Testis (tissue), 2 donors: ENCODE measurements at regions not wholly inside any gene's neighbourhood (a gene's known extent, or its start where the extent isn't known, plus 50 kb on each side); places are given as distances from the start of the nearest gene placed in this dataset.
"Not testable (repeated sequence)": the region's sequence is repeated elsewhere in the genome, so short reads cannot be mapped to it uniquely, and the experiment has no call there.

Experiments used
- DNase-seq: peaks from one replicate; pipeline ENCODE4 v3.0.0-alpha.2; 2019
- H3K27ac ChIP-seq, 2 donors: fragments of 200-600 bp; sonication (generic); one replicate each; pipeline ENCODE4 v1.5.1; 2019
- H3K27me3 ChIP-seq: fragments of 200-600 bp; sonication (generic); one replicate; pipeline ENCODE4 v1.5.1; 2019
- H3K36me3 ChIP-seq: fragments of 200-600 bp; sonication (generic); one replicate; pipeline ENCODE4 v1.5.1; 2017; ENCODE audit warnings: low read depth; ENCODE audit errors: missing control alignments
- H3K4me1 ChIP-seq: fragments of 200-600 bp; sonication (generic); one replicate; pipeline ENCODE4 v1.5.1; 2019
- H3K4me3 ChIP-seq, 2 donors: fragments of 200-600 bp; sonication (generic); one replicate each; pipeline ENCODE4 v1.5.1; 2017 to 2019
- H3K9me3 ChIP-seq: fragments of 200-600 bp; sonication (generic); one replicate; pipeline ENCODE4 v1.5.1; 2017
- POLR2A ChIP-seq: fragments of 450-650 bp; IDR thresholded peaks from one replicate; pipeline ENCODE4 v1.6.1; 2017; ENCODE audit warnings: antibody characterized with exemption, mild to moderate bottlenecking, moderate library complexity
- WGBS, 2 donors: methylation state at CpG; one replicate each; pipeline ENCODE4 v1.1.5; 2018; 5-methylcytosine and 5-hydroxymethylcytosine counted together
- intact Hi-C: fragments of 100-400 bp; cut with DNase I; formaldehyde crosslinking; loops from one replicate; pipeline ENCODE4 v1.15.1; 2023; ENCODE audit warnings: low total_unique reads
- TF ChIP-seq, protein P1 (sequence below), 3 experiments: fragments of 450-650 bp in 2 of 3; fragments of 200-600 bp in 1 of 3; sonication (generic) in 1 of 3; IDR thresholded peaks; one replicate each; pipeline ENCODE4 v1.5.1; 2016 to 2019; ENCODE audit warnings: antibody characterized with exemption in 3 of 3, mild to moderate bottlenecking in 2 of 3, moderate library complexity in 1 of 3

DNA sequence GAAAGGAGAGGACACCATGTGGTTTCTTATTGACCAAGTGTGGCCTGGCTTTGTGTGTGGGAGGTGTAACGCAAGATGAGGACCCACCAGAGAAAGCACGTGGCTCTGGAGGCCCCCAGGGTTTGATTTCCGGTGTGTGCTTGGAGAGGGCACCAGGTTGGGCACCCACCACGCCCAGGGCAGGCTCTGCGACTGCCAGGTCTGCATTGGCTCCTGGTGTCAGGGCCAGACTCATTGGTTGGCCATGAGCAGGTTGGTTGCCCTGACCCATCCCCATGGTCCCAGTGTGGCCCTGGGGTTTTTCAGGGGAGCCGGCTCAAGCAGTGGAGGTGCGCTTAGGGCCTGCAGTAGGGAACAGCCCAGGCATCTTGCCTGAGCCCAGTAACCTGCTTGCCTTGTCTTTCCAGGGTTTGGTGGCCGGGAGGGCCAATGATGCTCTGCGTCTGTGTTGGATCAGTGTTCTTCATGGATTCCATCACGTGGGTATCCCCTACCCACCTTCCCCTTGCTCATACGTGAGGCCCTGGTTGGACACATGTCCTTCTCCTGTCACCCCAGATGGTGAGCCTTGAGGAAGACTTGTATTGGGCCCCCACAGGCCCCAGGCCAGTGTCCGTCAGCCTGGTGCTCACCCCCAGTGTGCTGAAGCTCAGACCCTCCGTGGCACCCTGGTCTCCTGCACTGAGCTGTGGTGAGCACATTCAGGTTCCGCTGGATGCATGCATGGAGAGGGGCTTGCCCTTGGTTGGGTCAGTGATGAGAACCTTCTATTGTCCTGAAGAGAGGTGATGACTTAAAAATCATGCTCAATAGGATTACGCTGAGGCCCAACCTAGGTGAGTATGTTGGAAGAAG lies 193.9 kb downstream of the UBE3A start:
- Histone ChIP-seq H3K4me1 (no peaks in the 10 kb centered on the region), H3K36me3 (no peaks in the 10 kb centered on the region), H3K27ac (no peak overlapping the region), H3K4me3 (no peak overlapping the region), H3K27me3 (no peaks in the 10 kb centered on the region), H3K9me3 (no peaks in the 10 kb centered on the region)
- TF ChIP-seq POLR2A: no peak
- TF ChIP-seq, protein P1, sequence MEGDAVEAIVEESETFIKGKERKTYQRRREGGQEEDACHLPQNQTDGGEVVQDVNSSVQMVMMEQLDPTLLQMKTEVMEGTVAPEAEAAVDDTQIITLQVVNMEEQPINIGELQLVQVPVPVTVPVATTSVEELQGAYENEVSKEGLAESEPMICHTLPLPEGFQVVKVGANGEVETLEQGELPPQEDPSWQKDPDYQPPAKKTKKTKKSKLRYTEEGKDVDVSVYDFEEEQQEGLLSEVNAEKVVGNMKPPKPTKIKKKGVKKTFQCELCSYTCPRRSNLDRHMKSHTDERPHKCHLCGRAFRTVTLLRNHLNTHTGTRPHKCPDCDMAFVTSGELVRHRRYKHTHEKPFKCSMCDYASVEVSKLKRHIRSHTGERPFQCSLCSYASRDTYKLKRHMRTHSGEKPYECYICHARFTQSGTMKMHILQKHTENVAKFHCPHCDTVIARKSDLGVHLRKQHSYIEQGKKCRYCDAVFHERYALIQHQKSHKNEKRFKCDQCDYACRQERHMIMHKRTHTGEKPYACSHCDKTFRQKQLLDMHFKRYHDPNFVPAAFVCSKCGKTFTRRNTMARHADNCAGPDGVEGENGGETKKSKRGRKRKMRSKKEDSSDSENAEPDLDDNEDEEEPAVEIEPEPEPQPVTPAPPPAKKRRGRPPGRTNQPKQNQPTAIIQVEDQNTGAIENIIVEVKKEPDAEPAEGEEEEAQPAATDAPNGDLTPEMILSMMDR (IDR thresholded peaks at IDR 0.05): no peak
- peak; percentile 9 for DNase-seq
- intact Hi-C loops: loop anchor here (5.0 kb wide), 1 partner anchor 53 kb away; no protein-coding TSS in a partner anchor
- 84 to 86% methylated on average over 1 to 15 of the region's 15 CpGs for WGBS, 2 donors

DNA sequence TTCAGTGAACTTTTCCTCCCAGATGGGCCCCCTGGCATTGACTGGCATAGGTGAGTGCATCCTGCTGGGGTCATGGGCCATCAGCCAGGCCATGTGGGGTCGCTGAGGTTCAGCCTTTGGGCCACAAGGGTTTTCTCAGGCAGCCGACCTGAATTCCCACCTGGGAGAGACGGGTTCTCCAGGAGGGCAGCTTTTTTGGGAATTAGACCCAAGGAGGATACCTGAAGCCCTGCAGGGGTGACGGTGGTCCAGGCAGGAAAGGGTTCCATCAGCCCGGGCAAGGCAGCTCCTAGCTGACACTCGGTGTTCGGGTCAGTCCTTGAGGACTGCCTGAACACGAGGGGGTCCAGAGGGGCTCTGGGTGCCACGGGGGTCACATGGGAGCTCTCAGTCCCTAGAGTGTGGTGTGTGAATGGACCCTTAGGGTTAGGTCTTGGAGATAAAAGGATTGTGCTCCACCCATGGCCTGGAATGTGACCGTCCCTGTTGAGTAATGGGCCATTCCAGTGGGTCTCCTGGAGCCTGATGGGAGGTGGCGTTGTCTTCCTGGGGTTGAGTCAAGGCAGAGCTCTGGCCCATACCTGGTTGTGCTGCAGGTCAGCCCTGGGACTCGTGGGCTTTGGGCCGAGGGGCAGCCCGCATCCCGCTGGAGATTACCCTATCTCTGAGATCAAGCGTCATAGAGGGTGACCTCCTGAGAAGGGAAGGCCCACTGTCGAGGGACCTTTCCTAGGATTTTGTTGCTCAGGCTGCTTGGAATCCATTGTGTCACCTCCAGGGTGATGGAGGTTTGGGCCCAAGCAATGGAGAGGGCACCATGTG lies 192.8 kb downstream of the UBE3A start:
- peak; percentile 5 for DNase-seq
- Histone ChIP-seq H3K9me3 (no peaks in the 10 kb centered on the region), H3K36me3 (no peaks in the 10 kb centered on the region), H3K27ac (no peak overlapping the region), H3K27me3 (no peaks in the 10 kb centered on the region), H3K4me1 (no peaks in the 10 kb centered on the region), H3K4me3 (no peak overlapping the region)
- TF ChIP-seq, protein P1 (IDR thresholded peaks at IDR 0.05): no peak
- TF ChIP-seq POLR2A: no peak
- WGBS, 2 donors: 84 to 86% methylated on average over 8 to 17 of the region's 17 CpGs
- intact Hi-C loops: no loop called here

DNA sequence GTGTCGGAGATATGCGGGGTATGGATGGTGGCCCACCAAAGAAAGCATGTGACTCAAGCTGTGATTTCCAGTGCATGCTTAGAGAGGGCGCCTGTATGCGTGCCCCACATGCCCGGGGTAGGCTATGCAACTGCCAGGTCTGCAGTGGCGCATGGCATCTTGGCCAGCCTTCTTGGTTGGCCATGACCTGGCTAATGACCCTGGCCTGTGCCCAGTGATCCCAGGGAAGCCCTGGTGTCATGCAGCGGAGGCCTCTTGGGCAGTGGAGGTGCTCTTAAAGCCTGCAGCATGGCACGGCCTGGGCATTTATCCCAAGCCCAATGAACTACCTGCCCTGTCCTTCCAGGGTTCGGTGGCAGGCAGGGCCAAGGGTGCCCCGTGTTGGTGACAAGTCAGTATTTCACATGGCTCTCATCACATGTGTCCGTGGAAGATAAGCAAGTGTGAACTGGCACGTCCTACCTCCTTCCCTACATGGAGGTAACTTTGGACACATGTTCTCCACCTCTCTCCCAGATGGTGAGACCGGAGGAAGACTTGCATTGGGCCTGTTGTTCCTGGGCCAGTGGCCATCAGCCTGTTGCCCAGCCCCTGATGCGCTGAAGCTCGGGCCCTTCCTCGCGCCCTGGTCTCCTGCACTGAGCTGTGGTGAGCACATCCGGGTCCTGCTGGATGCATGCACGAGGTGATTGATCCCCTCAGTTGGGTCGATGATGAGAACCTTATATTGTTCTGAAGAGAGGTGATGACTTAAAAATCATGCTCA lies 192.0 kb downstream of the UBE3A start:
- DNase-seq: peak; percentile 0
- no peaks in the 10 kb centered on the region for H3K9me3 ChIP-seq
- intact Hi-C loops: no loop called here
- no peaks in the 10 kb centered on the region for H3K4me1 ChIP-seq
- no peak overlapping the region for H3K27ac ChIP-seq
- TF ChIP-seq, protein P1 (IDR thresholded peaks at IDR 0.05): no peak
- no peak for TF ChIP-seq POLR2A
- H3K36me3 ChIP-seq: no peaks in the 10 kb centered on the region
- 74 to 85% methylated on average over 15 to 19 of the region's 20 CpGs for WGBS, 2 donors
- H3K4me3 ChIP-seq: no peak overlapping the region
- no peaks in the 10 kb centered on the region for H3K27me3 ChIP-seq

DNA sequence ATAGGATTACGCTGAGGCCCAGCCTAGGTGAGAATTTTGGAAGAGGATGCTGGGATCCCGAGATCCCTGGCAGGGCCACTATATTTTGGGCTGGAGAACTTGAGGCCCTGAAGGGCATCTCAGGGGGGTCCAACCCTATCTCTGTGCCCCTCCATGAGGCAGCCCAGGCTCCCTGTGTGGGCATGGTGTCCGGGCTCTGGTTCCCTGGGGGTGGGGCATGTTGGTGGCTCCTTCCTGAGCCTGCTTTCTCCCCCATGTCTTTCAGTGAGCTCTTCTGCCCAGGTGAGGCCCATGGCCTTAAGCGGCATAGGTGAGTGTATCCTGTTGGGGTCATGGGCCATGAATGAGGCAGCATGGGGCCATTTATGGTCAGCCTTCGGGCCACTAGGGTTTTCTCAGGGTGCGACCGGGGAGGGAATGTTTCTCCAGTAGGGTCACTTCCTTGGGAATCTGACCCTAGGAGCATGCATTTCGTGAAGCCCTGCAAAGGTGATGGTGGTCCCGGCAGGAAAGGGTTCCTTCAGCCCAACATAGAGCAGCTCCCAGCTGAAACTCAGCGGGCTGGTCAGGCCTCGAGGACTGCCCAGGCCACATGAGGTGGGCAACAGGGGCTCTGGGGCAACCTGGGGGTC lies 191.3 kb downstream of the UBE3A start:
- intact Hi-C loops: no loop called here
- Histone ChIP-seq H3K9me3 (no peaks in the 10 kb centered on the region), H3K4me3 (no peak overlapping the region), H3K36me3 (no peaks in the 10 kb centered on the region), H3K4me1 (no peaks in the 10 kb centered on the region), H3K27me3 (no peaks in the 10 kb centered on the region), H3K27ac (no peak overlapping the region)
- 81 to 100% methylated on average over 4 to 11 of the region's 11 CpGs for WGBS, 2 donors
- TF ChIP-seq, protein P1 (IDR thresholded peaks at IDR 0.05): no peak
- TF ChIP-seq POLR2A: no peak
- DNase-seq: no peak

DNA sequence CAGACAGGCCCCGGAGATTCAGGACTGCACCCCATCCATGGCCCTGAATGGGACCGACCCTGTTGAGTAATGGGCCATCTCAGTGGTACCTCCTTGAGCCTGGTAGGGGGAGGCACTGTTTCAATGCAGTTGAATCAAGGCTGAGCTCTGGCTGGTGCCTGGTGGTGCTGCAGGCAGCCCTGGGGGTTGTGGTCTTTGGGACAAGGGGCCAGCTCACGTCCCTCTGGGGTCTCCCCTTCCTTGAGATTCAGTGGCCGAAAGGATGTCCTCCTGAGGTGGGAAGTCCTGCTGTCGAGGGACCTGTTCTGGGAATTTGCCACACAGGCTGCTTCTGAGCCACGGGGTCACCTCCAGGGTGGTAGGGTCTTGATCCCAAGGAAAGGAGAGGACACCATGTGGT lies 190.7 kb downstream of the UBE3A start:
- 69% methylated on average over 5 of the region's 6 CpGs; no CpG with 5 or more reads in 1 of the 2 donors for WGBS, 2 donors
- not testable (repeated sequence) for DNase-seq, H3K9me3 ChIP-seq

More for the DNA sequence above, 190.7 kb downstream of the UBE3A start:
- H3K4me1 ChIP-seq, H3K27me3 ChIP-seq, intact Hi-C loops, H3K4me3 ChIP-seq, H3K27ac ChIP-seq, H3K36me3 ChIP-seq: not testable (repeated sequence)
